HEK293 (cell line): ENCODE measurements at regions not wholly inside any gene's neighbourhood (a gene's known extent, or its start where the extent isn't known, plus 50 kb on each side); places are given as distances from the start of the nearest gene placed in this dataset.

Source experiments
- ZBTB26 ChIP-seq: fragments of 450-650 bp; formaldehyde crosslinking; optimal IDR thresholded peaks from 2 replicates; pipeline ENCODE3; 2016; ENCODE audit warnings: missing biosample characterization, mild to moderate bottlenecking, missing genetic modification characterization
- ZNF302 ChIP-seq: fragments of 450-650 bp; formaldehyde crosslinking; IDR thresholded peaks from 2 replicates; pipeline ENCODE4 v1.5.1; 2016; ENCODE audit warnings: missing biosample characterization, missing genetic modification characterization, low read depth
- ZNF423 ChIP-seq: fragments of 450-650 bp; formaldehyde crosslinking; IDR thresholded peaks from 2 replicates; pipeline ENCODE4 v1.5.1; 2016; ENCODE audit warnings: missing biosample characterization, missing genetic modification characterization
- ZNF600 ChIP-seq: fragments of 450-650 bp; formaldehyde crosslinking; IDR thresholded peaks from 2 replicates; pipeline ENCODE4 v1.5.1; 2016; ENCODE audit warnings: missing biosample characterization, missing genetic modification characterization
- ZSCAN5A ChIP-seq: fragments of 450-650 bp; formaldehyde crosslinking; IDR thresholded peaks from 2 replicates; pipeline ENCODE4 v1.5.1; 2016; ENCODE audit warnings: missing biosample characterization, missing genetic modification characterization

- TF ChIP-seq ZNF302 (tag by site-specific recombination) (no peak), ZNF423 (tag by site-specific recombination) (no peak), ZSCAN5A (tag by site-specific recombination) (no peak), ZNF600 (tag by site-specific recombination) (no peak), ZBTB26 (tag by site-specific recombination) (no peak)
Measured at GRCh38 chr18:51559902-51560287, 362.4 kb upstream of the MEX3C start.
